NCI-H2171 (cell line): ENCODE measurements at regions not wholly inside any gene's neighbourhood (a gene's known extent, or its start where the extent isn't known, plus 50 kb on each side); places are given as distances from the start of the nearest gene placed in this dataset.

Experiments
- DNase-seq: peaks from one replicate; lab custom pipeline; 2025; lab: John Stamatoyannopoulos, UW

DNA sequence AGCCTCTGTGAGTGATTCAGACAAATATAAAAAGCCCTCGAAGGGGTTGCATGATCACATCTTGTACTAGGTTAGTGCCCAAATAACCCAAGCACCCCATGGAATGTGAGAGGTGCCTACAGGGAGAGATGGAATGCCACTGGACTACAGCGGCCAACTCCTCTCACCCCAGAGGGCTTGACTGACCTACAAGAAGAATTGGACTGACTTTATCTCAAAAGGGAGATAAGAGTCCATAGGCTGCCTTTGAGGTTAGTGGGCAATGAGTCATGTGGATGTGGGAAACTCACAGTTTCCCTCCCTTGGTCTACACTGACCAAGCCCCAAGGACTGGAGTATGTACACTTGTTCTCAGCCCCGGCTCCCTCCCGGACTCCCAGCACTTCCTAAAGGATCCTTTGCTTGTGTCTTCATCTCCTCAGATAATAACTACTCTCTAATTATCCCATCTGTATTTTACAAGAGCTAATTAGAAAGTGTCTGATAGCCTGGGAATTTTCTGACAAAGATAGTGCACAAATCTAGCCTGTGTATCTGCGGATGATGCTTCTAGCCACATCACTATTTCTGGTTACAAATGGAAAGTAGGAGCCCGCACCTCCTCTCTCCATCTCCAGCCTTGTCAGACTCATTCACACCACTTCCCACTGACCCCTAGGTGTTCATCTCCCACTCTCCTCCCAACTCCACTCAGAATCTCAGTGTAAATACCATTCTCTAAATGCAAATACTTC lies 547.8 kb upstream of the TBL1XR1 start:
- no peak for DNase-seq

DNA sequence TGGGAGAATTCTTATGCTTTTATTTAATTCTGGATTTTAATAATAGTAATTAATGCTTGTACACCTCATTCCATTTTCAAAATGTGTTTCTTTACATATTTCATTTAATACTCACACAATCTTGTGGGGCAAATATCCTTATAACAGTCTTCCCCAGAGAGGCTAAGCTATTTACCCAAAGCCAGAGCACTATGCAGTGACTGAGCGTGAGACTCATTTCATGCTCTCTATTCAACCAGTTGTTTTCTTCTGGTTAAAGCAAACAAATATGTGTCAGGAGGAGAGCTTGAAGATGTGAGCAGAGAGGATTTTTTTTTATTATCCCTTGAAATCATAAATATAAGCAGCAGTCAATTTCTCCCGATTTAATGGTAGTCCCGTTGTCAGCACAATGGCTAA lies 548.3 kb upstream of the TBL1XR1 start:
- no peak for DNase-seq

DNA sequence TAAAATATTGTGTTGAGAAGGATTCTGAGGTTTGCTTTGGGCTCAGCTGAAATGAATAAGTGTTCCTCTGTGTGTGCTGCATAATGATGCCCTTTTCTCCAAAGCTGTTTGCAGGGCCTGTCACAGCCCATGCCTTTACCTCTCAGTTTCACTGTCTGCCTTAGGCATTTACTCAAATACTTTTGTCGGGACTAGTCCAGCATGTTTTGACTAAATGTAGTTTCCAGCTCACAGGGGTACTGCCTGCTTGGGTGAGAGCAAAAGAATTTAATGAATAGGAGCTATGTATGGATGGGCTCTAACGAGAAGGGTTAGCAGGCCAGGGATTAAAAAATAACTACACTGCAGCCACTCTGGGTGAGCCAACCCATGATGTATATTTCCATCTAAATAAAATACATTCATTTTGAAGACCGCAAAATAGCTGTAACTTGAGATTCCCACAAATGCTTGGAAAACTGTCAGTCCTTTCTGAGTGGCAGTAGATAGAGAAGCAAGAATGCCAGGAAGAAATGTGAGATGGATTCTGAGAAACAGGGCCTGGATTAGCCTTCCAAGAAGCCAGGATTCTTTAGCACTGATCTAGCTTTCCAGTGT lies 549.2 kb upstream of the TBL1XR1 start:
- DNase-seq, result no peak

DNA sequence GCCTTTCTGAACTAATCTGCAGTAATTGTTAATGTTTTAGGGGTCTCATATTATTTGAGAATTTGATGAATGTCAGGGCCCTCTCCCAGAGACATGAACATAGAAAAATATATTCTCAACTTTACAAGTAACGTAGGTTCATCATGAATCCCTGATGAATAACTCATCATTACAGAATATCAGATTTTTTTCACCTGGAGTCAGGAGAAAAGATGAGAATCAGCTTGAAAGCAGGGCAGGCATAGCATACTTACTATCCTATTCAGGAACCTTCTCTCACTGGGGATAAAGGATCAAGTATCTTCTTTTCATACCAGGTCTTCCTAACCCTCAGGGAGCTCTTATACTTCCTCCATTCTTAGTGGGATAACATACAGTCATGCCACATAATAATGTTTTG lies 552.6 kb upstream of the TBL1XR1 start:
- no peak for DNase-seq

DNA sequence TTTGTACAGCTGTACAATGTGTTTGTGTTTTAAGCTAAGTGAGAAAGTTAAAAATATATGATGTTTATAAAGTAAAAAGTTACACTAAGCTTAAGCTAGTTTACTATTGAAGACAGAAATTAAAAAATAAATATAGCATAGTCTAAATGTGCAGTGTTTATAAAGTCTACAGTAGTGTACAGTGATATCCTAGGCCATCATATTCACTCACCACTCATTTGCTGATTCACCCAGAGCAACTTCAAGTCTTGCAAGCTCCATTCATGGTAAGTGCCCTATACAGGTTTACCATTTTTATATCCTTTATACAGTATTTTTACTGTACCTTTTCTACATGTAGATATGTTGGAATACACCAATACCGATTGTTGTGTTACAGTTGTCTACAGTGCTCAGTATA lies 553.2 kb upstream of the TBL1XR1 start:
- no peak for DNase-seq

DNA sequence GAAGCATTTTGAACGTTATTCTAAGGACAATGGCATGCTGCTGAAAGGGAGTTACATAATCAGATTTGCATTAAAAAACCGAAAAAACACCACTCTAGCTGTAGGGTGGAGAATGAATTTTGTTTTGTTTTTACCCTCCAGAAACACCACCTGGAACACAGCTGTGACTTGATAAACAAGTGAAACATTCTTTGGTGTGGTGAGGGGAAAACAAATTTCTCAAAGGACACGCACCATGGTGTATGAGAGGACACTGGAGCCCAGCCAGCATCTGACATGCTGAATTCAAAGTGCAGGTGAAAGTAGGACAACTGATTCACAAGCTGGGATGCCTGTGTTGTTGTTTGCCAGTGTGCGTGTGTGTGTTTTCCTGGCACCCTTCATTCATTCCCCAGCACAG lies 554.5 kb upstream of the TBL1XR1 start:
- no peak for DNase-seq

DNA sequence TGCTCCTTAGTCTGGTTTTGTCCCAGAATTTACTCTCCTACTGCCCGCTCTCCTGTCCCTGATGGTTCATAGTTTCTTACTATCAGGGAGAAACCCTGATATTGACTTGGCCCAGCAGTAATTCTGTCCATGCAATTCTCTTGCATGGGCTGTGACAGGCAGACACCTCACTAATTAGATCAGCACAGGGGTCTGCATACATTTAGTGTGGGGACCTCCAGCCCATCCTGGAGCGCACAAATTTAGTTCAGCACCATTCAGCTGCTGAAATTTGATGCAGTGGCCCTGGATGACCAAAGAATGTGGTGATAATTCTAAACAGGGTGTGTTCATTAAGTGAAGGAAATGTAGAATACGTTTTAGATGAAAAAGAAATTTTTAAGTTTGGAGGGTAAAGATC lies 555.5 kb upstream of the TBL1XR1 start:
- DNase-seq, result no peak

DNA sequence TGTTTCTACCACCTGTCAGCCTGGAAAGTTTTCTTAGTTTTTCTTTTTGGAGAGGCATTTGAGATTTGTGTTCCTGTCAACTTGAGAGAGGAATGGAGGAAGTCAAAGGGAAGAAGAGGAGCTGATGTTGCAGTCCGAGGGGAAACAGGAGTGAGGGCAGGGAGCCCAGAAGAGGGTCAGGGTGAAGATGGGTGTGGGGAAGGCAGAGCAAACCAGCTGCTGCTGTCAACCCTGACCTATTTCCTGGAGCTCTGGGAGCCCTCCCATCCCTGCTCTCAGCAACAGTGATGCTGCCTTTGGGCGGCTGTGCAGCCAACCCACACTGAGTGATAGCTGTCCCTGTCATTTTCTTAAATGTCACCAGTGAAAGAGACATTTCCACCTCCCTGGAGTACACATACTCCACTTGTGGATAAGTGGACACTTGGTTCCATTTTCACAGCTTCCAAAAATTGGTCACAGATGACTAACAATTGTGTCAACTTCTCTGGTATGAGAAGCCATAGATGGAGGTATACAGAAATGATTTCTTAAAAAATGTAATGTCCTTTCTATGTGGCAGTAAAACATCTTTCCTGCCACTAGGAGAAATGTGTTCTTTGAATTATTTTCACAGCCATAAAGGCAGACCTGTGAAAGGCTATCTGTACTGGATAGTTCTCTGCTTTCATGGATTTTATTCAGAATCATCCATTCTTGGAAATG lies 556.3 kb upstream of the TBL1XR1 start:
- no peak for DNase-seq

DNA sequence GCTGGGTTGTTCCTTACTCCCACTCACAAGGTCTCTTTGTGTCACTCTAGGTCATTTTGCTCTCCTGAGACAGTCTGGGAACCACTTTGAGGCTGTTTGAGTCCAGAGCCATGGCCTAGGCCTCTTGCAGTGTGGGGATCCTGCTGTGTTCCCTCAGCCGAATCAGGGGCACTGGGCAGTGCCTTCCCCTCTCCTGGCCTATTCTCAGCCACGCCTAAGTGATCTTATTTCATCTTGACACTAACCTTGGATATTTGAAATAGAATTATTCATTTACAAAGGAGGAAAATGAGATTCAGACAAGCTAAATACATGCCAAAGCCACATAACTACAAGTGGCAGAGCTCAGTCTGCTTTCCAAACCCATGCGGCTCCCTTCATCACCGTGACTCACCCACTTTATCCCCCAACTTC lies 557.2 kb upstream of the TBL1XR1 start:
- DNase-seq, result no peak

DNA sequence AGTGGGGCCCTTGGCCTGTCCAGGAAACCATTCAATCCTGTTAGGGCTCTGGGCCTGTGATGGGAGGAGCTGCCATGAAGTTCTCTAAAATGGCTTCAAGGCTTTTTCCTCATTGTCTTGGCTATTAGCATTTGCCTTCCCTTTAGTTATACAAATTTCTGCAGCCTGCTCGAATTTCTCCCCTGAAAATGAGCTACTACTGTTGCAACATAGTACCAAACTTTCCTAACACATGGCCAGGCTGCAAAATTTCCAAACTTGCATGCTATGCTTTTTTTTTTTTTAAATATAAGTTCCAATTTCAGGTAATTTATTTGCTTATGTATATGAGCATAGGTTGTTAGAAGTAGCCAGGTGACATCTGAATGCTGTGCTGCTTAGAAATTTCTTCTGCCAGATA lies 560.8 kb upstream of the TBL1XR1 start:
- no peak for DNase-seq

DNA sequence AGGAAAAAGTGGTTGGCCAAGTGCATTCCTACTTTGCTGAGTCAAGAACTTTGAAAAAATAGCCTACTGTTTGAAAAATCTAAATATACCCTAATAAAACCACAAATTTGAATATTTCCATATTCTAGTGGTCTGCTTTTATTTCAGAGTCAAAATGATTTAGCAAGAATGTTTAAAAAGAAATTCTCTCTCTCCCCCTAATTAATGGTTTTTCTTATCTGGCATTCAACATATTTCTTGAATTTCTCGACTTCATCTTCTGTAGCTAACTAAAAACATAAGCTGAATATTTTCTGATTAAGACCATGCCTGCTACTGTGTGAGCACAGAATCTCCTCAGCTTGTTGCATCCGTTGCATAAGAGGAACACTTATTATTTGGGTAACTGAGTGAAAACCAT lies 563.5 kb upstream of the TBL1XR1 start:
- no peak for DNase-seq

DNA sequence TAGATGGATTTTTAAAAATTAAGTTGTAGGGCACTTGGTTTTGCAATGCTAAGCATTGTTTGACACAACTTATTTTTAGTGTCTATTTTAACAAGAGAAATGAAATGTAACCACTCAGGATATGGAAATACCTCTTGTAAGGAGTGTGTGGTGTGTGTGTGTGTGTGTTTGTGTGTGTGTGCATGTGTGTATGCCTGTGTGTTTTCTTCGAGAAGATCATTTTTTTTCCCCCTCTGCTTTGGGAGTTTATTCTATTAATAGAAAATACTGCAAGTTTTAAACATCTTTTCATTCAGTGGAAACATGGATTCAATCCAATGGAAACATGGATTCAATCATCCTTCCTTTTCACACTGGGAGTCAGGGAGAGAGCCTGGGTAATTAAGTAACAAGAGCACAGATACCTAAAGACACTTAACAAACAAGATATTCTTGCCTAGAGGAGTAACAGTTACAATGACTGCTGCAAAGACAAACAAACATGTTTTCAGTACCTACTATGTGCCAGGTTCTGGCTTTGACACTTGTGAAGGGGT lies 567.2 kb upstream of the TBL1XR1 start:
- no peak for DNase-seq

DNA sequence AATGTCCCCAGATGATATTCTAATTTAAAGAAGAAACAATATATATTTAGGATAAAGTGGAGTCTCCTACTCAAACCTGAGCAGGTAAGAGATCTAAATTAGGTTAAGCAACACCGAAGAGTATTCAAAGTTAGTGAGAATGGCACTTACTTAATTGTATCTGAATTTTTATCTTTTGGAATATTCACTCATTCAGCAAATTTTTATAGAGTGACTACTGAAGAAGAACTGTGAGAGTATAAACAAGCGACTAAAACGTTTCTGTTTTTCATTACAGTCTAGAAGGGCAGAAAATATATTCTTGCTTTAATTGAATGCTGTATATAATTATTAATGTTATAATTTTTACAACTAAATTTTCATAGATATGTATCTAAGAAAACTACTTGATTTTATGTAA lies 567.7 kb upstream of the TBL1XR1 start:
- DNase-seq, result no peak

DNA sequence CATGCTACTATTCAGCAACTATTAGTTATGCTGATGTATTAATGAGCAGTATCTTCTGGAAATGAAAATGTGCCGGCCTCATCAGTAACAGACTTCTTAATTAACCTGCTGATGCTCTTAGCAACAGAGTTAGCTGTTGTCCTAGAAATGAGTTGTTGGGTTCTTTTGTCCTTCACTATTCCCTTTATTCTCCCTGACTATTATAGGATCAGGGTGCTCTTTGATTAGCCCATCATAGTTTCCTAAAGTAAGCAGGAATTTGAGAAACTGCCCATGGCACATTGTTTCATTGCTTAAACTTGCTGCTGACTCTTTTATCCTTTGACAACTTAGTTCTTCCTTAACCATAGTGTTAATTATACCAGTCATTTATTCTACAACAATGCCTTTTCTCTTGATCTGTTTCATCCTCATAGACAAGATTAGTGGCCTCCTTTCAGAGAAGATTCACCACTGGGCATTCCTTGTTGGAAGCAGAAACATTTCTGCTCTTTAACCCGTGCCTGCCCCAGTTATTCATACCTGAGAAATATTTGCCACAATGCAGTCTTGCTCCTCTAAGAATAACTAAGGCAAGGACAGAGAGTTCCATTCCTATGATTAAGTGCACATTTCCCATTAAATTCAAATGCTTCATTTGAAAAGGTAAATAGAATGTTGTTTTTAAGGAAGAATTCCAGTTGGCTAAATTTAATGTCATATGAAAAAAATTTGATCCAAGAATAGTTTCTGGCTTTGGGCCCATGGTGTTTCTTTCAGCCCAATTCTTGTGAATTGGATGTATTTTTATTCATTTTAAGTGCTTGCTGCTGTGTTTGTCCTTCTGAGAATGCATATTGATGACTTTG lies 573.3 kb upstream of the TBL1XR1 start:
- no peak for DNase-seq

DNA sequence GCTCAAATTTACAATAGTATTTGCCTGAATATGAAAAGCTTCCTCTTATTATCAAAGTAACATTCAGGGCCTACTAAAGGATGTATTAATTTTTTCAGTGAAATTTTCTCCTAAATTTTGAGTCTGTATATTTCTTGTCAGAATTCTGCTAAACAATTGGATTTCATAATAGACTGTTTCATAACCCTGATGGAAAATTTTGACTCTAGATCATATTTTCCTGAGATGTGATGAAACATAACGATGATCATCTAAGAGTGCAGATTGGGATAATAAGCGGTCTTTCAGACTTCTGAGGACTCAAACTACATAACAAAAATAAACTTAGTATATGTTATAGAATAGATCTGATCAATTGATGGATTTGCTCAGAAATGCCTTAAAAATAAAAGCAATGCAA lies 574.5 kb upstream of the TBL1XR1 start:
- DNase-seq, result no peak

DNA sequence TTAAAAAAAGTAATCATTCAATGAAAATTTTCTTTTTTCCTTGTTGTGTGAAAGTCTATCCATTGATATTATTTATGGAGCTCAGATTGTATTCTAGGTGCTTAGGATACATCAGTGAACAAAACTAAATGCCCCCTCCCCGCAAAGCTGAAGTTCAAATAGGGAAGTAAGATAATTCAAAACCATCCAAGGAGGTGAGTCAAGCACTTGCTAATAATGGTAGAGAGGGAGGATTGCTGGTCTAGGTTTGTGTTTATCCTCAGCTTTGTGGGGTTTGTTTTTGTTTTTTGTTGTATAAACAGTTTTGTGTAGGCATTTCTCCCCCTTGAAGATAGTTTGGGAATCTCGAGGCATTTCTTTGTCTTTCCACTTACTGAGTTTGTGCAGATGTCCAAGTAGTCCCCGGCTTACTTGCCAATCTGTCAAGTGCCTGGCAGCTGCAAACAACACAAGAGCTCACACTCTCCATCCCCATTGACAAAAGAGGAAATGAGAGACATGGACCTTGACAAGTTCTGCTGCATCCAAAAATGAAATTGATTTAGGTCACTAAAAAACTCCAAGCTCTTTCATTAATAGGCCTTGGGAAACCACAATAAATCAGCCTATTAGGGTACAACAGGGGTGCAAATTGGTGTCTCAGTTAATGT lies 575.8 kb upstream of the TBL1XR1 start:
- DNase-seq, result no peak

DNA sequence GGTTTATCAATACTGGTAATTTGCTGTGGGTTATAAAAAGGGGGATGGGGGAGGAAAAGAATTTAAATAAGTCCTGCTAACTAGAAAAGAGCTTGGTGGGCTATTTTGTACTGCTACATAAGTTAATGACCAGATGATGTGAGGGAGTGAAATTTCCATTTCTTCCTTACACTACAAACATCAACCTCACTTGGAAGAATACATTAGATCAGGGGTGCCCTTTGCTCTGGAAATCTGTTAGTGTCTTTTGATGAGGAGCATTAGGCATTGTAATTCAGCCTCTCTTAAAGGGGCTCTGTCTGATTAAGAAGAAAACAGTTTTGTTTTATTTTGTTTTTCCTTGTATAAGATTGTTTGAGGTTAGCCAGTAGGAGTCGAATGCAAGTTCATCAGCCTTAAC lies 576.4 kb upstream of the TBL1XR1 start:
- DNase-seq, result no peak

DNA sequence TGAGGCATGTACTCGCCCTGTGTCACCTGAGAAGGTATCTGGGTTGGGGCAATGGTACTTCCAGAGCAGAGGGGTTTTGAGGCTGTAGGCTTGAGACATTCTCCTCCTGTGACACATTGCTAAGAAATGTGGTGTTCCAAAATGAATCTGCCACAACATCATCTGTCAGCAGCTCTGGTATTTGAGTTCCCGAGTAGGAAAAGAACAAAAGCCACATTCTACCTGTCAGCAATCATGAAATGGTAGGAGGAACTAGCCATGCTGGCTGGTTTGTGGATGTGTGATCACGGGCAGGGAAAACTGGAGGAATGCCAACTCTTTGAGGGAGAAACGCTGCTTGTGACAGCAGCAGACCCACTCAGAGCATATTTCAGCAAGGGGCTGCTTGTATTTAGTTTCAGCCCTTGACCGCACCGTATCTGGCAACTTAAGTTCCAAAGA lies 579.4 kb upstream of the TBL1XR1 start:
- no peak for DNase-seq

DNA sequence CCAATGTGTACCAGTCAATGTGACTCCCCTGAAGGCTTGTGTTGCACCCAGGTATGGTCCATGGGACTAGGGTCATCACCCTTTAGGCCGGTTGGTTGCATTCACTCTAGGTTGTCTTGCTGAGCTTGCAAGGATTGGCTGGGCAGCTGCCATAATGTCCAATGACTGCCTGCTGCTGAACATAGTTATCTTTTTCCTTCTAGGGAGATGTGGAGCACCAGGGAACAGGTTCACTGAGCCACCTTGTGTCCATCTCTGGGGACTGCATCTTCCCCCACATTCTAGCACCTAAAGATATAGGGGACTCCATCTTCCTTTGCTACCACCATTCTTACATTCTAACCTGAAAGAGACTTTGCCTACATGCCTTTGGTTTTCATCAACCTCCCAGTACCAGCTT lies 580.4 kb upstream of the TBL1XR1 start:
- DNase-seq, result peak; percentile 18

DNA sequence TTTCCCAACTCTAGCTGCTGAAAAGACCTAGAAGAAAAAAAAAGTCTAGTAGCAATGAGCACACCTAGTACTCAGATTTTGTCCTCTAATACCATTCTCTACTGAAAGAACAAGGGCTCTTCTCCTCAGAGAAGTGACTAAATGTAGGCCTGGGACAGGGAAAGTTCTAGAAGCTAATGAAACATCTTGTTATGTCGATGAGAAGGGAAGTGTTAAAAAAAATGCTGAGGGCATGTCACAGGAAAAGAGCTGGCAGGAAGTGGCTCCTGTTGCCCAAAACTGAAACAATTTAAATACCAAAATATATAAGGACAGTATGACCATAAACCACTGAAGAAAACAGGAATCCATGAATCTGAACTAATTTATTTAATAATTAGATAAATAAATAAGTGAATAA lies 581.4 kb upstream of the TBL1XR1 start:
- no peak for DNase-seq

DNA sequence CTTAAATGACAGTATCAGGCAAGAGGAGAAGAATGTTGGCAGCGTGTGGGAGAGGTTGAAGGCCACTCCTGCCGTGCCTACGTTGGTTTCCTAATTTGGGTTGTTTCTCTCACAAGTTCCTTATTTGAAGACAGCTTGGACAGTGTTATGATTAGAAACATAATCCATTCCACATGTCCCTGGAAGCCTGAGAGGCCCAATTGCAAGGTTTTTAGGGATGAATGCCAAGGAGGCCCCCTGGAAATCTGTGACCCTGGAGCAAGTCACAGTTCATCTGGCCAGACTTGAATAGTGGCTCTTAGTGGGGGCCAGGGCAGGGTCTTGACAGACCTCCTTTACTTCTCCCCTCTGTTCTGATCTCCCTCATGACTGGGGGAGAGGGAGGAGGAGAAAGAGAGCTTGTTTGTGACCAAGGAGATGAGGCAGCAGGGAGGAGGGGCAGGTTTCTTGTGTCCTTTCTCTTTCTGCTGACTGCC lies 584.4 kb upstream of the TBL1XR1 start:
- DNase-seq, result no peak

DNA sequence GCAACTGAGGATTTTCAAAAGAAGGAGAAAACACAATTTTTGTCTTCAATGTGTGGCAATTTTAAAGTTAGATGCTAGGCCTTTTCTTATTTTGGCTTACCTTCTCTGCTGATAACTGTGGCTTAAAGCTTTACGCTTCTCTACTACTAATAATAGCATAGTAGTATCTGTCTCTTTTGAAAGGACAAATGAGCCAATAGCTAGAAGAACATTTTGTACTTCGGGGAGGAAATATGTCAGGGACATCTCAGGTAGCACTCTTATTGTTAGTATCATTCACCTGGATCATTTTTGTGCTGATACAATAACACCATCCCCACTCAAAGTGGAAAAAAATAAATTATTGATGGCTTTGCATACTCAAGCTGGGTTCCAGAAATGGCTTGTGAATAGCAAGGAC lies 586.1 kb upstream of the TBL1XR1 start:
- DNase-seq, result no peak
